GM12874 (cell line): ENCODE measurements at regions not wholly inside any gene's neighbourhood (a gene's known extent, or its start where the extent isn't known, plus 50 kb on each side); places are given as distances from the start of the nearest gene placed in this dataset.

ENCODE experiments used
- TF ChIP-seq, protein P1 (sequence below): IDR thresholded peaks from 2 replicates; pipeline ENCODE4 v1.5.1; 2011; ENCODE audit warnings: low read depth, mild to moderate bottlenecking, control low read depth, low read length, moderate library complexity; ENCODE audit not compliant: insufficient read depth

DNA sequence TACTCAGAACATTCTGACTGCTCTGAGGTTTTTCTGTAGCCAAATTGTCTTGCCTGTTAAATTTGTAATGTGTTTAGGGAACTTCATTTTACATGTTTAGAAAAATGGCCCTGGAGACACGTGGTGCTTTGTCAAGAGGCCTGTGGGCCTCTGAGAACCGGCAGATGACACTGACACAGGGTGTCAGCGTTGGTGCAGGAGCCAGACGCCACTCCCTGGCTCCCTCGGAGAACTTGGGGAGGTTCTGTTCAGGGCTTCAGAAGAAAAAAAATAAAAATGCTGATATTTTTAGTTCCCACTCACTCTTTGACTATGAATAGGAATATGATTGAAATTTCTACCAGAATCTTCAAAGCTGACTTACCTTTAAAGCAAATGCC is 190.9 kb upstream of the GATB start:
- TF ChIP-seq, protein P1, sequence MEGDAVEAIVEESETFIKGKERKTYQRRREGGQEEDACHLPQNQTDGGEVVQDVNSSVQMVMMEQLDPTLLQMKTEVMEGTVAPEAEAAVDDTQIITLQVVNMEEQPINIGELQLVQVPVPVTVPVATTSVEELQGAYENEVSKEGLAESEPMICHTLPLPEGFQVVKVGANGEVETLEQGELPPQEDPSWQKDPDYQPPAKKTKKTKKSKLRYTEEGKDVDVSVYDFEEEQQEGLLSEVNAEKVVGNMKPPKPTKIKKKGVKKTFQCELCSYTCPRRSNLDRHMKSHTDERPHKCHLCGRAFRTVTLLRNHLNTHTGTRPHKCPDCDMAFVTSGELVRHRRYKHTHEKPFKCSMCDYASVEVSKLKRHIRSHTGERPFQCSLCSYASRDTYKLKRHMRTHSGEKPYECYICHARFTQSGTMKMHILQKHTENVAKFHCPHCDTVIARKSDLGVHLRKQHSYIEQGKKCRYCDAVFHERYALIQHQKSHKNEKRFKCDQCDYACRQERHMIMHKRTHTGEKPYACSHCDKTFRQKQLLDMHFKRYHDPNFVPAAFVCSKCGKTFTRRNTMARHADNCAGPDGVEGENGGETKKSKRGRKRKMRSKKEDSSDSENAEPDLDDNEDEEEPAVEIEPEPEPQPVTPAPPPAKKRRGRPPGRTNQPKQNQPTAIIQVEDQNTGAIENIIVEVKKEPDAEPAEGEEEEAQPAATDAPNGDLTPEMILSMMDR: no peak

- TF ChIP-seq, protein P1: no peak
Measured at GRCh38 chr4:151950993-151951670, 190.3 kb upstream of the GATB start.

DNA sequence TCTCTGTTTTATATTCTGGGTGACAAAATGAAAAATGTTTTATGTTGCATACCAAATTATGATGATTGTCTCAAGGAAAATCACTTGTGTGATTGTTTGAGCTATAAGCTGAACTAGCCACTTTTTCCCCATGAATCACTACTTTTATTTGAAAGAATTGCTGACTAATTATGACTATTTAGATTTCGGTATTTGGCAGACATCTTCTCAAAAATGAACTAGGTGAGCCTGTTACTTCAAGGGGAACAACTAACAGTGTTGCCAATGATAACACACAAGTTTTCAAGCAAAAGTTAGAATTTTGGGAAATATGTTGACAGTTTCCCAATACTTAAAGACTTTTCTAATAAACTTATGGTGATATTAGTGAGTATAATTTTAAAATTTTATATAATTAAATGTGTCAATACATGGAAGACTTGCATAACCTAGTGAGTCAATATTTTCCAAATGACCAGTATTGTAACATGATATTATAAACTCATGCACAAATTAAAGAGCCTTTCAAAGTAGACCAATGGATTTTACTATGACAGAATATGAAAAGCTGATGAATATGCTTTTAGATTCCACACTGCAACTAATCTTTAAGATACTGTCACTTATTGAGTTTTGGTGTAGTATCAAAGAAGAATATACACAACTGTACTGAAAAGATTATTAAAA is 187.7 kb upstream of the GATB start:
- TF ChIP-seq, protein P1: no peak

- TF ChIP-seq, protein P1: no peak
Measured at GRCh38 chr4:151946718-151947117, 185.9 kb upstream of the GATB start.

GRCh38 chr4:151942971-151943370 is 182.2 kb upstream of the GATB start:
- TF ChIP-seq, protein P1: no peak

GRCh38 chr4:151940926-151941617 is 180.3 kb upstream of the GATB start:
- TF ChIP-seq, protein P1: no peak

DNA sequence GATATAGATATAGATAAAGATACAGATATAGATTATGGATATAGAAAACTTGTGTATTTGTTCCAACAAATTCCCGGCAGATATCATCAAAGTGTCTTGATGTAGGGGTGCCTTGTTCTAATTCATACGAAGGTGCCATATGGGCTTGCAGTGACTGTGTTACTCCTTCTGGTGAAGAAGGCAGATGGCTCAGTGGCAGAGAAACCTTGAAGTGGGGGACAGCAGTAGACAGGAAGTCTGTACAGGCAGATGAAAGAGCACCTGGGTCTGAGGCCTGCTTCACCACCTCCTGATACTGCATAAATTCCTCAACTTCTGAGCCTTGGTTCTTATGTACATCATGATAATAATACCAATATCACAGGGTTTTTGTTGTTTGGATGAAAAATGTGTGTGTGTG is 179.5 kb upstream of the GATB start:
- TF ChIP-seq, protein P1: no peak
